Thymus (tissue), 11 donors: ENCODE measurements at regions not wholly inside any gene's neighbourhood (a gene's known extent, or its start where the extent isn't known, plus 50 kb on each side); places are given as distances from the start of the nearest gene placed in this dataset.

ENCODE experiments used
- DNase-seq, 9 donors: peaks; one replicate each; pipeline ENCODE4 v3.0.0-alpha.2; 2013; ENCODE audit warnings: low spot score in 9 of 9, low read depth in 6 of 9, missing footprints in 1 of 9
- H3K27ac ChIP-seq, 2 donors: one replicate each; pipeline ENCODE4 v1.5.1; 2013; ENCODE audit warnings: control low read depth in 1 of 2, low read depth in 1 of 2, low read length in 1 of 2, mild to moderate bottlenecking in 1 of 2, moderate library complexity in 1 of 2
- H3K27me3 ChIP-seq, 2 donors: one replicate each; pipeline ENCODE4 v1.5.1; 2013; ENCODE audit warnings: low read length in 1 of 2; ENCODE audit not compliant: control insufficient read depth in 2 of 2, insufficient read depth in 1 of 2
- H3K36me3 ChIP-seq, 2 donors: one replicate each; pipeline ENCODE4 v1.5.1; 2013; ENCODE audit warnings: low read length in 1 of 2, mild to moderate bottlenecking in 1 of 2, moderate library complexity in 1 of 2; ENCODE audit not compliant: control insufficient read depth in 2 of 2, insufficient read depth in 2 of 2
- H3K4me1 ChIP-seq, 2 donors: one replicate each; pipeline ENCODE4 v1.5.1; 2013; ENCODE audit warnings: low read length in 2 of 2; ENCODE audit not compliant: control insufficient read depth in 2 of 2, insufficient read depth in 2 of 2
- H3K4me3 ChIP-seq, 2 donors: one replicate each; pipeline ENCODE4 v1.5.1; 2013; ENCODE audit warnings: low read length in 2 of 2, control low read depth in 1 of 2, mild to moderate bottlenecking in 1 of 2
- H3K9me3 ChIP-seq, 2 donors: one replicate each; pipeline ENCODE4 v1.5.1; 2013; ENCODE audit warnings: low read length in 1 of 2, mild to moderate bottlenecking in 1 of 2; ENCODE audit not compliant: control insufficient read depth in 2 of 2, insufficient read depth in 1 of 2
- WGBS: extraction: QIAGEN DNeasy Blood & Tissue Kit; methylation state at CpG from one replicate; pipeline ENCODE4 v1.1.7; 2013; 5-methylcytosine and 5-hydroxymethylcytosine counted together
- donor health status: healthy.

DNA sequence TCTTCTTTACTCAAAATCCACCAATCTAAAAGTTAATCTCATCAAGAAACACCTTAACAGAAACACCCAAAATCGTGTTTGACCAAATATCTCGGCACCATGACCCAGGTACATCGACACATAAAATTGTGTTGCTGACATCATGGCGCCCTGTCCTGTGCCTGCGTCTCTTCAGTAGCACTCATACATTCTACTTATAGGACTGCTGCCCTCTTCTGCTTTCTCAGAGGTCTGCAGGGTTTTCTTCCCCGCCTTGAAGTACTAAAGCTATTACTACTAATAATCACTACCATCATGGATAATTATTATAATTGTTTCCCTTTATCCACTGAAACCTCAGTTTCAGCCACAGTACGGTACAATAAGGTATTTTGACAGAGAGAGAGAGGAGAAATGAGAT, 1403.1 kb upstream of the TENM3 start:
- no peak for DNase-seq
- Histone ChIP-seq H3K27ac (no peak overlapping the region), H3K9me3 (no peaks in the 10 kb centered on the region), H3K27me3 (no peaks in the 10 kb centered on the region), H3K4me3 (no peak overlapping the region), H3K4me1 (no peaks in the 10 kb centered on the region), H3K36me3 (no peaks in the 10 kb centered on the region)
- 73% methylated on average over 7 of the region's 7 CpGs for WGBS

DNA sequence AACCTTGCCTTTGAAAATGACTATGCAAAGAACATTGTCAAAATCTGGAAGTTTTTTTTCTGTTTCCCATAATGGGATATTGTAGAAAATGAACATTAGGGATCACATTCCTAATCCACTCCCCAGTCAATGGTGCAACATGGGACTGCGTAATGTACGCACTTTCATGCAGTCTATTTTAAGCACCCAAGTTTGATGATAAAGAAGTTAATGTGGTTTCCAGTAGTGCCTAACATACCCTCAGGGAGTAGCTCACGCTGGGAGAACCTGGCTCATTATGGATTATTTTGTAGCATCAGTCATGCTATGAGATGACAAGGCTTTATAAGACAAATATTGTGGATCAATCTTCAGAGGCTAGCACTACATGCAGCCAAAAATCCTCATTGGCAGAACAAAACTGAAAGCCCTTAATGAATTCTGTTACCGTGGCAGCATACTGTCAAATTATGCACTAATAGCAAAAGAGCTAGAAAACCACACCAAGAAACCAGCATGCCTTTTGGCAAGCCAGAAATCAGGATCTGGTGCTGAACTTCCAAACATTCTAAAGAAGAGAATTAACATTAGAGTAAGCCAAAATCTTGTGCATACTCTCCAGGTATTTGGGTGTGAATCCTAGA, 1392.8 kb upstream of the TENM3 start:
- H3K27ac ChIP-seq: no peak overlapping the region
- WGBS: 93% methylated on average over 4 of the region's 4 CpGs
- no peaks in the 10 kb centered on the region for H3K36me3 ChIP-seq
- no peaks in the 10 kb centered on the region for H3K27me3 ChIP-seq
- H3K9me3 ChIP-seq: no peaks in the 10 kb centered on the region
- H3K4me1 ChIP-seq: no peaks in the 10 kb centered on the region
- DNase-seq: no peak
- H3K4me3 ChIP-seq: no peak overlapping the region

DNA sequence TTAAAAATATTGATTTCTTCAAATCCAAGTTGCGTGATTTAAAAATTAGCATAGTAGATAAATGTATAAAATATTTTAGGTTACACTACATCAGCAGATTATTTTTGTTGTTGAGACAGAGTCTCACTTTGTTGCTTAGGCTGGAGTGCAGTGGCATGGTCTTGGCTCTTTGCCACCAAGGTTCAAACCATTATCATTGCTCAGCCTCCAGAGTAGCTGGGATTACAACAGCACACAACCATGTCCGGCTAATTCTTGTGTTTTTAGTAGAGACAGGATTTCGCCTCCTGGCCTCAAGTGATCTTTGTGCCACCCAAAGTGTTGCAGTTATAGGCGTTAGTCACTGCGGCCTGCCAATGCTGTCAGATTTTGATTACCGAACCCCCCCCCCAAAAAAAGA, 1390.5 kb upstream of the TENM3 start:
- H3K27me3 ChIP-seq: no peaks in the 10 kb centered on the region
- no peaks in the 10 kb centered on the region for H3K9me3 ChIP-seq
- DNase-seq: no peak
- no peaks in the 10 kb centered on the region for H3K36me3 ChIP-seq
- H3K4me1 ChIP-seq: no peaks in the 10 kb centered on the region
- no peak overlapping the region for H3K27ac ChIP-seq
- H3K4me3 ChIP-seq: no peak overlapping the region
- WGBS: 79% methylated on average over 6 of the region's 6 CpGs

DNA sequence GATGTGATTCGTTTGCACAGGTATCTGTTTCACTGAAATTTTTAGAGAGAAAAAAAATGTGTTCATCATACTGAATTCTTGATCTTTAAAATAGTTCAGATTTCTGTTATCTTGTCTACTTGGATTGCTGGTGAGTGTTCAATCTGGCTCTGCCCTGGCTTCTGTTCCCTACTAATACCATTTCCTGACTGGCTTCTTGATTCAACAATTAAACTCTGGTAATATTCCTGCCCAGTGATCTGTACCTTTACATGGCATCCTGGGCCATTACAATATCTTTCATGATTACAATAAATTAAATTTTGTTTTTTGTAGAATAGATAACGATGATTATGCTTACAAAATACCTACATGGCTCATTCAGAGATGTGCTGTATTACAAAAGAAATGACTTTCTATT, 1388.0 kb upstream of the TENM3 start:
- no peak for DNase-seq
- Histone ChIP-seq H3K27ac (no peak overlapping the region), H3K9me3 (no peaks in the 10 kb centered on the region), H3K27me3 (no peaks in the 10 kb centered on the region), H3K4me3 (no peak overlapping the region), H3K4me1 (no peaks in the 10 kb centered on the region), H3K36me3 (no peaks in the 10 kb centered on the region)
- WGBS: 86% methylated on average over 2 of the region's 2 CpGs

DNA sequence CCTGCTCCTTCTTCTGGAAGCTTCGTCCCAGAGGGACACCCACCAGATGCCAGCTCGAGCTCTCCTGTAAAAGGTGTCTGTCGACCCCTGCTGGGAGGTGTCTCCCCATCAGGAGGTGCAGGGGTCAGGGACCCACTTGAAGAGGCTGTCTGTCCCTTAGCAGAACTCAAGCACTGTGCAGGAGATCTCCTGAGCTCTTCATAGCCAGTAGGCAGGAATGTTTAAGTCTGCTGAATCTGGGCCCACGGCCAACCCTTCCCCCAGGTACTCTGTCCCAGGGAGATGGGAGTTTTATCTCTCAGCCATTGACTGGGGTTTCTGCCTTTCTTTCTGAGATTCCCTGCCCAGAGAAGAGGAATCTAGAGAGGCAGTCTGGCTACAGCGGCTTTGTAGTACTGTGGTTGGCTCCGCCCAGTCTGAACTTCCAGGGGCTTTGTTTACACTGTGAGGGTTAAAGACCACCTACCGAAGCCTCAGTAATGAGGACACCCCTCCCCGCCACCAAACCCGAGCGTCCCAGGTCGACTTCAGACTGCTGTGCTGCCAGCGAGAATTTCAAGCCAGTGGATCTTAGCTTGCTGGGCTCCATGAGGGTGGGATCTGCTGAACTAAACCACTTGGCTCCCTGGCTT, 1383.0 kb upstream of the TENM3 start:
- 85% methylated on average over 12 of the region's 12 CpGs for WGBS
- no peaks in the 10 kb centered on the region for H3K36me3 ChIP-seq

DNA sequence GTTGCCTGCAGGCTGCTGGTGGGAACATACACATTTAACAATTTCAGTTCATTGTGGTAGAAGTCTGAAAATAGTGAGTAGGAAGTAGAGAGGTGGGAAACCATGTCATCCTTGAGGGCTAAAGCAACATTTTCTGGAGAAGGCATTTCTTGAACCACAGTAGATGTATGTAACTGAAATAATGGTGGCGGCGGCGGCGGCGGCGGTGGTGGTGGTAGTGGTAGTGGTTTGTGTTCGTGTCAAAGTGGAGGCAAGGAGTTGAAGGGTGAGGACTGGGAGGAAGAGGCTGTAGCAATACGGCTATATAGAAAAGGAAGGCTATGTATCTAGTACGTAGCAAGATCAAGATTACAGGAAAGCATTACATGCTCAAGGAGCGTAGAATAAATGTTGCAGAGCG, 1381.6 kb upstream of the TENM3 start:
- H3K4me3 ChIP-seq: no peak overlapping the region
- H3K4me1 ChIP-seq: no peaks in the 10 kb centered on the region
- 95% methylated on average over 11 of the region's 11 CpGs for WGBS
- no peaks in the 10 kb centered on the region for H3K27me3 ChIP-seq
- H3K27ac ChIP-seq: no peak overlapping the region
- DNase-seq: no peak
- H3K9me3 ChIP-seq: peaks cover 0 to 10% of the 10 kb centered on the region in 2 donors
- no peaks in the 10 kb centered on the region for H3K36me3 ChIP-seq

More for the DNA sequence above, 1383.0 kb upstream of the TENM3 start:
- DNase-seq: no peak
- H3K27me3 ChIP-seq: no peaks in the 10 kb centered on the region
- no peaks in the 10 kb centered on the region for H3K9me3 ChIP-seq
- H3K27ac ChIP-seq: no peak overlapping the region
- H3K4me1 ChIP-seq: no peaks in the 10 kb centered on the region
- no peak overlapping the region for H3K4me3 ChIP-seq

DNA sequence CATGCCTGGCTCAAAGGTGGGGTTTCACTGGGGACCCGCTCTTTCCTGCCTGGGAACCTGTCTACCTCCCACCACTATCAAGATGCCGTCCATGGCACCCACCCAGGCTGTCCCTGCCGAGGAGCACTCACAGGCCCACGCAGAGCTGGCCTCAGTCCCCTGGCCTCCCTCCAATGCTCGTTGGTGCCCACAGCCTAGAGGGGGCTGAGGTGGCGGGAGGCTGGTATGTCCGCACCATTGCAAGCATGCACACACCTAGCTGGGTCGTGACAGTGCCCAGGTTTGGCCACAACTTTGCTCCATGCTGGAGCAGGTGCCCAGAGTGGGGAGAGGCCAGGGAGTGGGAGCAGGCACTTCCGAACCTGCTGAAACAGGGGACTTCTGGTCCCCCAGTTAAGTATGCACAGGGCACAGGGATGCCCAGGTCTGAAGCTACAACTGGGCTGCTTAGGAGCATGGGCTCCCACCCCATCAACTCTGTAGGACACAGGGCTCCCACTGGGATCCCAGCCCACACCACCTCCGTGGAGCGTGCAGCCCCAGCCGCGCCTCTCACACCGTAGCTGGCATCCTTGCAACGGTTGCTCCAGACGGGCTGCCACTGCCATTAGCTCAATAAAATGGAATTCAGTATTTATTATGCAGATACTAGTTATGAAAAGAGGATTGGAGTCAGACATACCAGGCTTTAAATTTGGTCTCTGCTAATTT, 1376.1 kb upstream of the TENM3 start:
- Histone ChIP-seq H3K9me3 (peaks cover 0 to 19% of the 10 kb centered on the region in 2 donors), H3K27me3 (no peaks in the 10 kb centered on the region), H3K27ac (no peak overlapping the region), H3K36me3 (no peaks in the 10 kb centered on the region), H3K4me1 (no peaks in the 10 kb centered on the region), H3K4me3 (no peak overlapping the region)
- WGBS: 90% methylated on average over 16 of the region's 16 CpGs
- DNase-seq: no peak

- no peaks in the 10 kb centered on the region for H3K36me3 ChIP-seq
- H3K27me3 ChIP-seq: no peaks in the 10 kb centered on the region
- H3K9me3 ChIP-seq: peaks cover 0 to 17% of the 10 kb centered on the region in 2 donors
- no peak for DNase-seq
- no peaks in the 10 kb centered on the region for H3K4me1 ChIP-seq
- H3K4me3 ChIP-seq: no peak overlapping the region
- WGBS: 83% methylated on average over 2 of the region's 2 CpGs
- no peak overlapping the region for H3K27ac ChIP-seq
Observed at GRCh38 chr4:180870623-180871022, 1372.6 kb upstream of the TENM3 start.

- no peak overlapping the region for H3K4me3 ChIP-seq
- WGBS: 0% methylated on average over 1 of the region's 1 CpG
- H3K27ac ChIP-seq: no peak overlapping the region
- no peaks in the 10 kb centered on the region for H3K27me3 ChIP-seq
- peaks cover 0 to 6% of the 10 kb centered on the region in 2 donors for H3K9me3 ChIP-seq
- H3K36me3 ChIP-seq: no peaks in the 10 kb centered on the region
- no peak for DNase-seq
- no peaks in the 10 kb centered on the region for H3K4me1 ChIP-seq
Observed at GRCh38 chr4:180898305-180898704, 1344.9 kb upstream of the TENM3 start.
